Left renal pelvis (tissue), 4 donors: ENCODE measurements at regions not wholly inside any gene's neighbourhood (a gene's known extent, or its start where the extent isn't known, plus 50 kb on each side); places are given as distances from the start of the nearest gene placed in this dataset.
"Not testable (repeated sequence)": the region's sequence is repeated elsewhere in the genome, so short reads cannot be mapped to it uniquely, and the experiment has no call there.

Experiments used
- DNase-seq, 4 donors: peaks; one replicate each; pipeline ENCODE4 v3.0.0-alpha.2; 2013; ENCODE audit warnings: low read depth in 4 of 4, low spot score in 3 of 4

GRCh38 chrX:34576864-34577263, 80.2 kb downstream of the TMEM47 start:
- DNase-seq: no peak

GRCh38 chrX:34565981-34566380, 91.1 kb downstream of the TMEM47 start:
- DNase-seq: no peak

- no peak for DNase-seq
Observed at GRCh38 chrX:34563804-34564203, 93.3 kb downstream of the TMEM47 start.

- DNase-seq: no peak
Observed at GRCh38 chrX:34563061-34563460, 94.0 kb downstream of the TMEM47 start.

- DNase-seq: no peak
Observed at GRCh38 chrX:34562006-34562405, 95.1 kb downstream of the TMEM47 start.

- no peak for DNase-seq
Observed at GRCh38 chrX:34560180-34560579, 96.9 kb downstream of the TMEM47 start.

- no peak for DNase-seq
Observed at GRCh38 chrX:34559325-34559724, 97.8 kb downstream of the TMEM47 start.

GRCh38 chrX:34557733-34558132, 99.4 kb downstream of the TMEM47 start:
- no peak for DNase-seq

- DNase-seq: no peak
Observed at GRCh38 chrX:34555481-34555880, 101.6 kb downstream of the TMEM47 start.

GRCh38 chrX:34546366-34546765, 110.7 kb downstream of the TMEM47 start:
- DNase-seq: no peak

- DNase-seq: no peak
Observed at GRCh38 chrX:34528081-34528480, 129.0 kb downstream of the TMEM47 start.

- DNase-seq: no peak
Observed at GRCh38 chrX:34521563-34521962, 135.5 kb downstream of the TMEM47 start.

- DNase-seq: no peak
Observed at GRCh38 chrX:34509394-34509793, 147.7 kb downstream of the TMEM47 start.

- no peak for DNase-seq
Observed at GRCh38 chrX:34503119-34503518, 154.0 kb downstream of the TMEM47 start.

GRCh38 chrX:34493086-34493485, 164.0 kb downstream of the TMEM47 start:
- DNase-seq: no peak

- DNase-seq: no peak
Observed at GRCh38 chrX:34491126-34491525, 166.0 kb downstream of the TMEM47 start.

GRCh38 chrX:34487364-34487763, 169.7 kb downstream of the TMEM47 start:
- no peak for DNase-seq

GRCh38 chrX:34483980-34484379, 173.1 kb downstream of the TMEM47 start:
- no peak for DNase-seq

- no peak for DNase-seq
Observed at GRCh38 chrX:34470507-34470906, 186.6 kb downstream of the TMEM47 start.

GRCh38 chrX:34467437-34467836, 189.6 kb downstream of the TMEM47 start:
- DNase-seq: no peak

- not testable (repeated sequence) for DNase-seq
Observed at GRCh38 chrX:34463220-34463619, 193.9 kb downstream of the TMEM47 start.

- not testable (repeated sequence) for DNase-seq
Observed at GRCh38 chrX:34457850-34458249, 199.2 kb downstream of the TMEM47 start.

GRCh38 chrX:34437586-34437985, 219.5 kb downstream of the TMEM47 start:
- DNase-seq: peak in 3 of 4 donors; percentile 14 to 35 (median 32)

GRCh38 chrX:34426334-34426733, 230.8 kb downstream of the TMEM47 start:
- DNase-seq: no peak
